ENCODE measurements at regions not wholly inside any gene's neighbourhood (a gene's known extent, or its start where the extent isn't known, plus 50 kb on each side); places are given as distances from the start of the nearest gene placed in this dataset.
"Not testable (repeated sequence)": the region's sequence is repeated elsewhere in the genome, so short reads cannot be mapped to it uniquely, and the experiment has no call there.

GRCh38 chr7:118870187-118870586, 645.7 kb downstream of the ANKRD7 start:
- no peak for TF ChIP-seq CTCF (conservative IDR thresholded peaks at IDR 0.05; ENCODE audit: control insufficient read depth, insufficient read depth, low read depth, low read length)
- DNase-seq (ENCODE audit: low read depth), result no peak

GRCh38 chr7:118872568-118872967, 648.1 kb downstream of the ANKRD7 start:
- TF ChIP-seq CTCF (conservative IDR thresholded peaks at IDR 0.05; ENCODE audit: control insufficient read depth, insufficient read depth, low read depth, low read length), result no peak
- no peak for DNase-seq (ENCODE audit: low read depth)
- H3K4me3 ChIP-seq (ENCODE audit: control insufficient read depth, low read depth, low read length), result no peak overlapping the region

More at GRCh38 chr7:118870187-118870586, 645.7 kb downstream of the ANKRD7 start:
- no peak overlapping the region for H3K4me3 ChIP-seq (ENCODE audit: control insufficient read depth, low read depth, low read length)

- no peak for TF ChIP-seq CTCF (conservative IDR thresholded peaks at IDR 0.05; ENCODE audit: control insufficient read depth, insufficient read depth, low read depth, low read length)
- DNase-seq (ENCODE audit: low read depth), result no peak
- no peak overlapping the region for H3K4me3 ChIP-seq (ENCODE audit: control insufficient read depth, low read depth, low read length)
Measured at GRCh38 chr7:118877187-118877586, 652.7 kb downstream of the ANKRD7 start.

GRCh38 chr7:118878336-118878735, 653.8 kb downstream of the ANKRD7 start:
- H3K4me3 ChIP-seq (ENCODE audit: control insufficient read depth, low read depth, low read length), result no peak overlapping the region
- no peak for DNase-seq (ENCODE audit: low read depth)
- TF ChIP-seq CTCF (conservative IDR thresholded peaks at IDR 0.05; ENCODE audit: control insufficient read depth, insufficient read depth, low read depth, low read length), result no peak

GRCh38 chr7:118898284-118898683, 673.8 kb downstream of the ANKRD7 start:
- no peak overlapping the region for H3K4me3 ChIP-seq (ENCODE audit: control insufficient read depth, low read depth, low read length)
- TF ChIP-seq CTCF (conservative IDR thresholded peaks at IDR 0.05; ENCODE audit: control insufficient read depth, insufficient read depth, low read depth, low read length), result no peak
- DNase-seq (ENCODE audit: low read depth), result no peak

GRCh38 chr7:118902600-118902999, 678.1 kb downstream of the ANKRD7 start:
- no peak for TF ChIP-seq CTCF (conservative IDR thresholded peaks at IDR 0.05; ENCODE audit: control insufficient read depth, insufficient read depth, low read depth, low read length)
- no peak overlapping the region for H3K4me3 ChIP-seq (ENCODE audit: control insufficient read depth, low read depth, low read length)
- no peak for DNase-seq (ENCODE audit: low read depth)

GRCh38 chr7:118907911-118908527, 683.5 kb downstream of the ANKRD7 start:
- no peak overlapping the region for H3K4me3 ChIP-seq (ENCODE audit: control insufficient read depth, low read depth, low read length)
- TF ChIP-seq CTCF (conservative IDR thresholded peaks at IDR 0.05; ENCODE audit: control insufficient read depth, insufficient read depth, low read depth, low read length), result no peak
- DNase-seq (ENCODE audit: low read depth), result no peak

GRCh38 chr7:118916120-118916519, 691.6 kb downstream of the ANKRD7 start:
- H3K4me3 ChIP-seq (ENCODE audit: control insufficient read depth, low read depth, low read length); DNase-seq (ENCODE audit: low read depth): not testable (repeated sequence)

Measured in fibroblast of mammary gland (primary cell).